ENCODE measurements at regions not wholly inside any gene's neighbourhood (a gene's known extent, or its start where the extent isn't known, plus 50 kb on each side); places are given as distances from the start of the nearest gene placed in this dataset.
"Not testable (repeated sequence)": the region's sequence is repeated elsewhere in the genome, so short reads cannot be mapped to it uniquely, and the experiment has no call there.

DNA sequence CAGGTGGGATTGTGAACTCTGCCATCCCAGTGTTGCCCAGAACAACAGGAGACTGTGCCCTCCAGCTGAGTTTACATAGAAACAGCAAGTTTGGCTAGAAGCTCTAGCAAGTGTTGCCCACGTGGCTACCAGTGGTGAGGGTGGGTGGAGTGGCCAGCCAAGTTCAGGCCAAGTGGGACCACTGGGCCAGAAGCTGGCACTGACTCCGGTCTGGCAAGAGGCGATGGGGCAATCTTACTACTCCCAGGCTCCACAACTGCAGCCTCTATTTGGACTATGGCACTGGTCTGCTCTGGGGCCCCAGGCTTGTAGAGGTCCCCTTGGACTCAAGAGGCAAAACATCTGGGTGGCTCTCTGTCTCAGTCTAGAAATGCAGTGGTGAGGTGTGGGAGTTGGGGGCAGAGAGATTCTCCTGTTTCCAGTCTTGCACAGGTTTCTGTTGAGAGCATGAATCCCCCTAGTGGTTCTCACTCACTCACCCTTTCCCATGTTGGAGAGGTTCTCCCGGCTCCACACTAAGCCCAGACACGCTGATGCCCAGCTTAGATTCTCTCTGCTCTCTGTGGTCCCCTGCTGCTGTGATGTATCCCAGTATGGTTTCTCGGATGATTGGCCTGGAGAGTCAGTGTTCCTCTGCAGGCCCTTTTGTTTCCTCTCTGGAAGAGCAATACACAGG lies 615.3 kb downstream of the PDHA2 start:
- no peak for DNase-seq (ENCODE audit: low spot score)
- WGBS, 2 donors (ENCODE audit: extremely low coverage in 2 of 2, insufficient read length in 2 of 2, insufficient replicate concordance in 1 of 2): no CpG with 5 or more reads among the region's 6 CpGs
- H2BK15ac ChIP-seq (ENCODE audit: low read length): no peak overlapping the region
- no peak overlapping the region for H3K4me2 ChIP-seq (ENCODE audit: insufficient read depth, low read length, poor library complexity, severe bottlenecking)
- no peak overlapping the region for H2BK5ac ChIP-seq (ENCODE audit: low read length)
- H2BK12ac ChIP-seq (ENCODE audit: low read length): no peak overlapping the region
- no peaks in the 10 kb centered on the region for H3K79me1 ChIP-seq (ENCODE audit: low read depth, low read length)
- peak overlapping the region; percentile 33 for H2AFZ ChIP-seq (ENCODE audit: low read length)
- H3K9me3 ChIP-seq (replicated peaks in 1 of 2; ENCODE audit: control insufficient read depth in 2 of 2, insufficient read depth in 1 of 2, low read depth in 1 of 2, low read length in 2 of 2): peaks cover 0 to 3% of the 10 kb centered on the region in 2 donors
- no peak overlapping the region for H3K9ac ChIP-seq (ENCODE audit: low read depth, low read length, poor library complexity)
- H4K8ac ChIP-seq (ENCODE audit: low read depth, low read length): peak overlapping the region; percentile 23
- no peak overlapping the region for H3K14ac ChIP-seq (ENCODE audit: low read length)
- no peak overlapping the region for H4K91ac ChIP-seq (ENCODE audit: low read depth, low read length, poor library complexity)
- H2BK120ac ChIP-seq (ENCODE audit: low read depth, low read length): peak overlapping the region; percentile 36
- no peaks in the 10 kb centered on the region for H3K4me1 ChIP-seq (ENCODE audit: control insufficient read depth in 2 of 2, insufficient read depth in 1 of 2, low read depth in 1 of 2, low read length in 2 of 2)
- peak overlapping the region; percentile 38 for H3K18ac ChIP-seq (ENCODE audit: low read length)
- no peak overlapping the region for H3K4me3 ChIP-seq (ENCODE audit: low read length in 2 of 2)
- H3K27me3 ChIP-seq (ENCODE audit: control insufficient read depth in 3 of 3, insufficient read depth in 3 of 3, low read depth in 1 of 3, low read length in 3 of 3): no peaks in the 10 kb centered on the region
- no peaks in the 10 kb centered on the region for H3K36me3 ChIP-seq (replicated peaks in 1 of 2; ENCODE audit: control insufficient read depth in 2 of 2, insufficient read depth in 2 of 2, low read length in 2 of 2)
- H3K23ac ChIP-seq (ENCODE audit: low read depth, low read length, poor library complexity): no peak overlapping the region
- no peak overlapping the region for H2AK5ac ChIP-seq (ENCODE audit: low read depth, low read length)
- H3K27ac ChIP-seq (replicated peaks; ENCODE audit: low read length): no peak overlapping the region
- H3K4ac ChIP-seq (ENCODE audit: low read length): no peak overlapping the region

DNA sequence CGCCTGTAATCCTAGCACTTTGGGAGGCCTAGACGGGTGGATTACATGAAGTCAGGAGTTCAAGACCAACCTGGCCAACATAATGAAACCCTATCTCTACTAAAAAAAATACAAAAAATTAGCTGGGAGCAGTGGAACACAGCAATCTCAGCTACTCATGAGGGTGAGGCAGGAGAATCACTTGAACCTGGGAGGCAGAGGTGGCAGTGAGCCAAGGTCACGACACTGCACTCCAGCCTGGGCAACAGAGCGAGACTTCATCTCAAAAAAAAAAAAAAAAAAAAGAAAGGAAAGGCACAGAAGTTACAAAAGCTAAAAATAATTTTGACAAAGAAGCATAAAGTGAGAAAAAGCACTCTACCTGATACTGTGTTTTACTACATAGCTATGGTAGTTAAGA lies 618.1 kb downstream of the PDHA2 start:
- not testable (repeated sequence) for H3K4me3 ChIP-seq (ENCODE audit: low read length in 2 of 2); H3K9me3 ChIP-seq (replicated peaks in 1 of 2; ENCODE audit: control insufficient read depth in 2 of 2, insufficient read depth in 1 of 2, low read depth in 1 of 2, low read length in 2 of 2); H3K4ac ChIP-seq (ENCODE audit: low read length); H4K8ac ChIP-seq (ENCODE audit: low read depth, low read length); H2AK5ac ChIP-seq (ENCODE audit: low read depth, low read length); H3K18ac ChIP-seq (ENCODE audit: low read length); H3K4me1 ChIP-seq (ENCODE audit: control insufficient read depth in 2 of 2, insufficient read depth in 1 of 2, low read depth in 1 of 2, low read length in 2 of 2); H3K9ac ChIP-seq (ENCODE audit: low read depth, low read length, poor library complexity); DNase-seq (ENCODE audit: low spot score); H2BK120ac ChIP-seq (ENCODE audit: low read depth, low read length); H2BK5ac ChIP-seq (ENCODE audit: low read length); H2BK15ac ChIP-seq (ENCODE audit: low read length); H3K4me2 ChIP-seq (ENCODE audit: insufficient read depth, low read length, poor library complexity, severe bottlenecking); H3K23ac ChIP-seq (ENCODE audit: low read depth, low read length, poor library complexity); H3K27ac ChIP-seq (replicated peaks; ENCODE audit: low read length); H3K27me3 ChIP-seq (ENCODE audit: control insufficient read depth in 3 of 3, insufficient read depth in 3 of 3, low read depth in 1 of 3, low read length in 3 of 3); H3K14ac ChIP-seq (ENCODE audit: low read length); H2AFZ ChIP-seq (ENCODE audit: low read length); H3K36me3 ChIP-seq (replicated peaks in 1 of 2; ENCODE audit: control insufficient read depth in 2 of 2, insufficient read depth in 2 of 2, low read length in 2 of 2); H4K91ac ChIP-seq (ENCODE audit: low read depth, low read length, poor library complexity); H2BK12ac ChIP-seq (ENCODE audit: low read length); H3K79me1 ChIP-seq (ENCODE audit: low read depth, low read length)
- WGBS, 2 donors (ENCODE audit: extremely low coverage in 2 of 2, insufficient read length in 2 of 2, insufficient replicate concordance in 1 of 2): no CpG with 5 or more reads among the region's 4 CpGs

DNA sequence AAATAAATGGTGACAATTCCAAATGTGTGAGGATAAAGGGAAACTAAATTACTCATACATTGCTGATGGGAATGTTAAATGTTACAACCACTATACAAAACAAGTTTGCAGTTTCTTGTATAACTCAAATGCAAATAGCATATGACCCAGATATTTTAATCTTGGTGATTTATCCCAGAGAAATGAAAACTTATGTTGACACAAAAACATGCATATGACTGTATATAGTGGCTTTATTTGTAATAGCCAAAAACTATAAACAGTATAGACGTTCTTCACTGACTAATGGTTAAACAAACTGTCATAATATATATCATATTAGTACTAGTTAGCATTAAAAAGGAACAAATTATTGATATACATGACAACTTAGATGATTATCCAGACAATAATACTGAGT lies 619.2 kb downstream of the PDHA2 start:
- H4K8ac ChIP-seq (ENCODE audit: low read depth, low read length): no peak overlapping the region
- no peaks in the 10 kb centered on the region for H3K27me3 ChIP-seq (ENCODE audit: control insufficient read depth in 3 of 3, insufficient read depth in 3 of 3, low read depth in 1 of 3, low read length in 3 of 3)
- H2BK5ac ChIP-seq (ENCODE audit: low read length): no peak overlapping the region
- H3K4me3 ChIP-seq (ENCODE audit: low read length in 2 of 2): no peak overlapping the region
- no peak overlapping the region for H3K4me2 ChIP-seq (ENCODE audit: insufficient read depth, low read length, poor library complexity, severe bottlenecking)
- no peak overlapping the region for H3K18ac ChIP-seq (ENCODE audit: low read length)
- no peak overlapping the region for H2BK120ac ChIP-seq (ENCODE audit: low read depth, low read length)
- WGBS, 2 donors (ENCODE audit: extremely low coverage in 2 of 2, insufficient read length in 2 of 2, insufficient replicate concordance in 1 of 2): no CpG with 5 or more reads among the region's 1 CpG
- no peak overlapping the region for H3K27ac ChIP-seq (replicated peaks; ENCODE audit: low read length)
- DNase-seq (ENCODE audit: low spot score): no peak
- no peak overlapping the region for H2AFZ ChIP-seq (ENCODE audit: low read length)
- no peaks in the 10 kb centered on the region for H3K79me1 ChIP-seq (ENCODE audit: low read depth, low read length)
- no peak overlapping the region for H2BK12ac ChIP-seq (ENCODE audit: low read length)
- no peak overlapping the region for H3K4ac ChIP-seq (ENCODE audit: low read length)
- no peak overlapping the region for H3K9ac ChIP-seq (ENCODE audit: low read depth, low read length, poor library complexity)
- H2BK15ac ChIP-seq (ENCODE audit: low read length): no peak overlapping the region
- H3K23ac ChIP-seq (ENCODE audit: low read depth, low read length, poor library complexity): no peak overlapping the region
- no peaks in the 10 kb centered on the region for H3K36me3 ChIP-seq (replicated peaks in 1 of 2; ENCODE audit: control insufficient read depth in 2 of 2, insufficient read depth in 2 of 2, low read length in 2 of 2)
- H4K91ac ChIP-seq (ENCODE audit: low read depth, low read length, poor library complexity): no peak overlapping the region
- no peaks in the 10 kb centered on the region for H3K9me3 ChIP-seq (replicated peaks in 1 of 2; ENCODE audit: control insufficient read depth in 2 of 2, insufficient read depth in 1 of 2, low read depth in 1 of 2, low read length in 2 of 2)
- H3K4me1 ChIP-seq (ENCODE audit: control insufficient read depth in 2 of 2, insufficient read depth in 1 of 2, low read depth in 1 of 2, low read length in 2 of 2): no peaks in the 10 kb centered on the region
- no peak overlapping the region for H3K14ac ChIP-seq (ENCODE audit: low read length)
- H2AK5ac ChIP-seq (ENCODE audit: low read depth, low read length): no peak overlapping the region

DNA sequence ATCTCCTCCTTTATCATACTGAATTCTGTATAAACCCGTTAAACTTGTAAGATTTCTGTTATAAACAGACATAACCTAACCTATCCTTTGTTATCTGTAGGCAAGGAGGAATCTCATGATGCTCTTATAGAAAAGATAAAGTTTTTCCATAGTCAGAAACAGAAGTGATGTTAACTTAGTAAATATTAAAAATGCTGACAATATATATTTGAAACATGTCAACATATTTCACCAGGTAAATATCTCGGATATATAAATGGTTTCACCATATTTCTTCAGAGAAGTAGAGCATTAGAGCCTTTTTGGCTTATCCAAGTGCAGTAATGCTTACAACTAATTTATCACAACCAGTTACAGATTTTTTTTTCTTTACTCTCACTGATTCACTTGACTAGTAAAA lies 625.9 kb downstream of the PDHA2 start:
- Histone ChIP-seq H3K14ac (ENCODE audit: low read length) (no peak overlapping the region), H3K18ac (ENCODE audit: low read length) (no peak overlapping the region), H3K27ac (replicated peaks; ENCODE audit: low read length) (no peak overlapping the region), H3K23ac (ENCODE audit: low read depth, low read length, poor library complexity) (no peak overlapping the region), H3K9ac (ENCODE audit: low read depth, low read length, poor library complexity) (no peak overlapping the region), H4K8ac (ENCODE audit: low read depth, low read length) (no peak overlapping the region), H3K4ac (ENCODE audit: low read length) (no peak overlapping the region), H3K36me3 (replicated peaks in 1 of 2; ENCODE audit: control insufficient read depth in 2 of 2, insufficient read depth in 2 of 2, low read length in 2 of 2) (no peaks in the 10 kb centered on the region), H3K79me1 (ENCODE audit: low read depth, low read length) (no peaks in the 10 kb centered on the region), H2BK15ac (ENCODE audit: low read length) (no peak overlapping the region), H3K4me1 (ENCODE audit: control insufficient read depth in 2 of 2, insufficient read depth in 1 of 2, low read depth in 1 of 2, low read length in 2 of 2) (no peaks in the 10 kb centered on the region), H2BK120ac (ENCODE audit: low read depth, low read length) (no peak overlapping the region), H2BK5ac (ENCODE audit: low read length) (no peak overlapping the region), H3K4me3 (ENCODE audit: low read length in 2 of 2) (no peak overlapping the region), H3K9me3 (replicated peaks in 1 of 2; ENCODE audit: control insufficient read depth in 2 of 2, insufficient read depth in 1 of 2, low read depth in 1 of 2, low read length in 2 of 2) (no peaks in the 10 kb centered on the region), H2BK12ac (ENCODE audit: low read length) (no peak overlapping the region), H3K4me2 (ENCODE audit: insufficient read depth, low read length, poor library complexity, severe bottlenecking) (no peak overlapping the region), H2AFZ (ENCODE audit: low read length) (no peak overlapping the region), H3K27me3 (ENCODE audit: control insufficient read depth in 3 of 3, insufficient read depth in 3 of 3, low read depth in 1 of 3, low read length in 3 of 3) (no peaks in the 10 kb centered on the region), H4K91ac (ENCODE audit: low read depth, low read length, poor library complexity) (no peak overlapping the region), H2AK5ac (ENCODE audit: low read depth, low read length) (no peak overlapping the region)
- no CpG with 5 or more reads among the region's 2 CpGs for WGBS, 2 donors (ENCODE audit: extremely low coverage in 2 of 2, insufficient read length in 2 of 2, insufficient replicate concordance in 1 of 2)
- DNase-seq (ENCODE audit: low spot score): no peak
